Naive thymus-derived CD8-positive, alpha-beta T cell (primary cell): ENCODE measurements at regions not wholly inside any gene's neighbourhood (a gene's known extent, or its start where the extent isn't known, plus 50 kb on each side); places are given as distances from the start of the nearest gene placed in this dataset.
A peak's percentile ranks its signal among the peaks of the same experiment; 100 is the strongest.
"Not testable (repeated sequence)": the region's sequence is repeated elsewhere in the genome, so short reads cannot be mapped to it uniquely, and the experiment has no call there.

Source experiments
- ATAC-seq, 2 donors: fragments of 150-1000 bp; cut with Tn5 transposase in 1 of 2; sonication (Bioruptor Pico), chemical (Tn5 transposase) in 1 of 2; 1 replicate in 1 of 2; 2 replicates in 1 of 2; pipeline ENCODE4 v1.10.0; 2021; ENCODE audit warnings: mild to moderate bottlenecking in 2 of 2, moderate library complexity in 2 of 2
- POLR2A ChIA-PET: fragments of 350-600 bp; sonication (Branson Sonifier 250); formaldehyde crosslinking; loops from one replicate; lab custom pipeline; 2021; ENCODE audit warnings: antibody characterized with exemption; lab: Charles Lee
- DNase-seq, 10 donors: peaks; one replicate each; pipeline versions ENCODE4 v3.0.0 to v3.0.0-alpha.2; 2020 to 2022
- H3K27ac Mint-ChIP-seq, 10 donors: one replicate each; pipeline ENCODE4 v1.8.0; 2020 to 2022; ENCODE audit warnings: mild to moderate bottlenecking in 10 of 10, mixed read lengths in 10 of 10, moderate library complexity in 4 of 10, inconsistent platforms in 1 of 10
- H3K27me3 Mint-ChIP-seq, 5 donors: one replicate each; pipeline ENCODE4 v1.8.0; 2021 to 2022; ENCODE audit warnings: mixed read lengths in 5 of 5
- H3K36me3 Mint-ChIP-seq, 3 donors: one replicate each; pipeline ENCODE4 v1.8.0; 2020 to 2022; ENCODE audit warnings: mixed read lengths in 3 of 3, mild to moderate bottlenecking in 2 of 3, inconsistent platforms in 1 of 3
- H3K4me1 Mint-ChIP-seq, 4 donors: one replicate each; pipeline ENCODE4 v1.8.0; 2021 to 2022; ENCODE audit warnings: mixed read lengths in 4 of 4
- H3K4me3 Mint-ChIP-seq, 10 donors: one replicate each; pipeline ENCODE4 v1.8.0; 2020 to 2022; ENCODE audit warnings: mild to moderate bottlenecking in 10 of 10, mixed read lengths in 10 of 10, moderate library complexity in 6 of 10, inconsistent platforms in 1 of 10
- H3K9me3 Mint-ChIP-seq, 9 donors: one replicate each; pipeline ENCODE4 v1.8.0; 2020 to 2022; ENCODE audit warnings: mixed read lengths in 9 of 9, mild to moderate bottlenecking in 3 of 9, inconsistent platforms in 1 of 9, moderate library complexity in 1 of 9

GRCh38 chr4:100631281-100631968 lies 113.6 kb upstream of the EMCN start:
- H3K27ac Mint-ChIP-seq: no peak overlapping the region
- POLR2A ChIA-PET: no interaction called here
- H3K36me3 Mint-ChIP-seq: peaks cover 0 to 2% (median 0%) of the 10 kb centered on the region in 3 donors
- no peaks in the 10 kb centered on the region for H3K27me3 Mint-ChIP-seq
- ATAC-seq (no peak), DNase-seq (no peak)
- no peaks in the 10 kb centered on the region for H3K4me1 Mint-ChIP-seq
- no peak overlapping the region for H3K4me3 Mint-ChIP-seq
- H3K9me3 Mint-ChIP-seq: peaks cover 0 to under 1% (median 0%) of the 10 kb centered on the region in 9 donors

GRCh38 chr4:100630341-100630740 lies 112.5 kb upstream of the EMCN start:
- ATAC-seq: no peak
- H3K4me3 Mint-ChIP-seq: no peak overlapping the region
- H3K4me1 Mint-ChIP-seq: no peaks in the 10 kb centered on the region
- H3K9me3 Mint-ChIP-seq: peaks cover 0 to 9% (median 3%) of the 10 kb centered on the region in 9 donors
- POLR2A ChIA-PET: no interaction called here
- H3K27ac Mint-ChIP-seq: no peak overlapping the region
- DNase-seq: no peak
- H3K36me3 Mint-ChIP-seq: peaks cover 0 to 6% (median 0%) of the 10 kb centered on the region in 3 donors
- H3K27me3 Mint-ChIP-seq: no peaks in the 10 kb centered on the region

- Mint-ChIP-seq H3K4me1 (peaks cover 0 to 12% (median 5%) of the 10 kb centered on the region in 4 donors), H3K27me3 (no peaks in the 10 kb centered on the region), H3K27ac (peak overlapping the region in 4 of 10 donors; percentile 2 to 43 (median 5)), H3K4me3 (no peak overlapping the region), H3K9me3 (no peaks in the 10 kb centered on the region), H3K36me3 (no peaks in the 10 kb centered on the region)
- POLR2A ChIA-PET: no interaction called here
- ATAC-seq (peak in 1 of 2 donors; percentile 54), DNase-seq (peak in 2 of 10 donors; percentile 0 to 8)
Measured at GRCh38 chr4:100609810-100610209, 92.0 kb upstream of the EMCN start.

GRCh38 chr4:100608651-100609050 lies 90.8 kb upstream of the EMCN start:
- H3K4me3 Mint-ChIP-seq, H3K27ac Mint-ChIP-seq, ATAC-seq, H3K36me3 Mint-ChIP-seq, H3K9me3 Mint-ChIP-seq, POLR2A ChIA-PET, DNase-seq, H3K27me3 Mint-ChIP-seq: not testable (repeated sequence)
- peaks cover 0 to 12% (median 5%) of the 10 kb centered on the region in 4 donors for H3K4me1 Mint-ChIP-seq

GRCh38 chr4:100605144-100605543 lies 87.3 kb upstream of the EMCN start:
- Mint-ChIP-seq H3K36me3 (no peaks in the 10 kb centered on the region), H3K4me1 (peaks cover 0 to 9% (median 4%) of the 10 kb centered on the region in 4 donors), H3K4me3 (no peak overlapping the region), H3K27ac (no peak overlapping the region), H3K27me3 (peaks cover 0 to 2% (median 0%) of the 10 kb centered on the region in 5 donors), H3K9me3 (peaks cover 0 to 1% (median 0%) of the 10 kb centered on the region in 9 donors)
- no peak for DNase-seq
- ATAC-seq: no peak
- POLR2A ChIA-PET: interaction anchor here (0.6 kb wide), 1 partner anchor 539 kb away, joined by 3 read pairs; no protein-coding TSS in a partner anchor

- Mint-ChIP-seq H3K4me3 (no peak overlapping the region), H3K4me1 (no peaks in the 10 kb centered on the region), H3K9me3 (peaks cover 0 to 3% (median 0%) of the 10 kb centered on the region in 9 donors), H3K27ac (no peak overlapping the region), H3K27me3 (peaks cover 0 to 5% (median 0%) of the 10 kb centered on the region in 5 donors), H3K36me3 (no peaks in the 10 kb centered on the region)
- ATAC-seq: no peak
- POLR2A ChIA-PET: no interaction called here
- no peak for DNase-seq
Measured at GRCh38 chr4:100593935-100594334, 76.1 kb upstream of the EMCN start.

GRCh38 chr4:100591161-100591876 lies 73.5 kb upstream of the EMCN start:
- H3K27me3 Mint-ChIP-seq: peaks cover 0 to 3% (median 0%) of the 10 kb centered on the region in 5 donors
- POLR2A ChIA-PET: no interaction called here
- DNase-seq: no peak
- H3K4me1 Mint-ChIP-seq: no peaks in the 10 kb centered on the region
- H3K9me3 Mint-ChIP-seq: no peaks in the 10 kb centered on the region
- H3K27ac Mint-ChIP-seq: no peak overlapping the region
- no peak overlapping the region for H3K4me3 Mint-ChIP-seq
- no peaks in the 10 kb centered on the region for H3K36me3 Mint-ChIP-seq
- ATAC-seq: no peak

GRCh38 chr4:100590325-100590724 lies 72.5 kb upstream of the EMCN start:
- Mint-ChIP-seq H3K4me3 (no peak overlapping the region), H3K4me1 (no peaks in the 10 kb centered on the region), H3K9me3 (no peaks in the 10 kb centered on the region), H3K27ac (no peak overlapping the region), H3K27me3 (peaks cover 0 to 3% (median 0%) of the 10 kb centered on the region in 5 donors), H3K36me3 (no peaks in the 10 kb centered on the region)
- ATAC-seq (no peak), DNase-seq (no peak)
- POLR2A ChIA-PET: no interaction called here

GRCh38 chr4:100588076-100588475 lies 70.3 kb upstream of the EMCN start:
- Mint-ChIP-seq H3K27me3 (peaks cover 1 to 9% (median 3%) of the 10 kb centered on the region in 5 donors), H3K36me3 (no peaks in the 10 kb centered on the region), H3K4me1 (no peaks in the 10 kb centered on the region), H3K4me3 (no peak overlapping the region), H3K9me3 (no peaks in the 10 kb centered on the region), H3K27ac (no peak overlapping the region)
- no peak for ATAC-seq
- POLR2A ChIA-PET: no interaction called here
- DNase-seq: no peak

GRCh38 chr4:100582146-100582545 lies 64.3 kb upstream of the EMCN start:
- no peak for DNase-seq
- no peak for ATAC-seq
- POLR2A ChIA-PET: no interaction called here
- no peaks in the 10 kb centered on the region for H3K4me1 Mint-ChIP-seq
- peaks cover 0 to 9% (median 2%) of the 10 kb centered on the region in 5 donors for H3K27me3 Mint-ChIP-seq
- no peak overlapping the region for H3K4me3 Mint-ChIP-seq
- H3K9me3 Mint-ChIP-seq: no peaks in the 10 kb centered on the region
- no peak overlapping the region for H3K27ac Mint-ChIP-seq
- H3K36me3 Mint-ChIP-seq: no peaks in the 10 kb centered on the region

GRCh38 chr4:100581337-100581736 lies 63.5 kb upstream of the EMCN start:
- POLR2A ChIA-PET: no interaction called here
- DNase-seq (no peak), ATAC-seq (no peak)
- H3K27ac Mint-ChIP-seq: no peak overlapping the region
- peaks cover 0 to 9% (median 2%) of the 10 kb centered on the region in 5 donors for H3K27me3 Mint-ChIP-seq
- H3K4me3 Mint-ChIP-seq: no peak overlapping the region
- H3K4me1 Mint-ChIP-seq: no peaks in the 10 kb centered on the region
- peaks cover 0 to 7% (median 0%) of the 10 kb centered on the region in 9 donors for H3K9me3 Mint-ChIP-seq
- no peaks in the 10 kb centered on the region for H3K36me3 Mint-ChIP-seq

GRCh38 chr4:100576570-100576969 lies 58.7 kb upstream of the EMCN start:
- DNase-seq: no peak
- H3K27me3 Mint-ChIP-seq: peaks cover 0 to 2% (median 0%) of the 10 kb centered on the region in 5 donors
- no peaks in the 10 kb centered on the region for H3K4me1 Mint-ChIP-seq
- no peak overlapping the region for H3K4me3 Mint-ChIP-seq
- H3K36me3 Mint-ChIP-seq: no peaks in the 10 kb centered on the region
- H3K27ac Mint-ChIP-seq: no peak overlapping the region
- peaks cover 0 to 11% (median 0%) of the 10 kb centered on the region in 9 donors for H3K9me3 Mint-ChIP-seq
- POLR2A ChIA-PET: no interaction called here
- no peak for ATAC-seq

GRCh38 chr4:100574607-100575006 lies 56.8 kb upstream of the EMCN start:
- ATAC-seq (no peak), DNase-seq (no peak)
- Mint-ChIP-seq H3K36me3 (no peaks in the 10 kb centered on the region), H3K4me1 (peaks cover 0 to 2% (median 0%) of the 10 kb centered on the region in 4 donors), H3K9me3 (peaks cover 0 to 11% (median 0%) of the 10 kb centered on the region in 9 donors), H3K4me3 (no peak overlapping the region), H3K27ac (no peak overlapping the region), H3K27me3 (peaks cover 0 to 2% (median 0%) of the 10 kb centered on the region in 5 donors)
- POLR2A ChIA-PET: no interaction called here
